Left colon (tissue), 2 donors: ENCODE measurements at regions not wholly inside any gene's neighbourhood (a gene's known extent, or its start where the extent isn't known, plus 50 kb on each side); places are given as distances from the start of the nearest gene placed in this dataset.
"Not testable (repeated sequence)": the region's sequence is repeated elsewhere in the genome, so short reads cannot be mapped to it uniquely, and the experiment has no call there.

Experiments used
- ATAC-seq: fragments of 200-7000 bp; cut with Tn5 transposase; one replicate; pipeline ENCODE4 v1.9.1; 2020; ENCODE audit warnings: mild to moderate bottlenecking, moderate library complexity
- DNase-seq, 2 donors: peaks; one replicate each; pipeline ENCODE4 v3.0.0-alpha.2; 2020
- intact Hi-C, 2 donors: fragments of 100-400 bp; cut with DNase I in 1 of 2; cut with micrococcal nuclease in 1 of 2; formaldehyde crosslinking; loops; one replicate each; pipeline versions ENCODE4 v1.11.2 to v1.14.0; 2022; cut with DNase I, micrococcal nuclease
- donor health status: DM: no; HTN: no; CAD: no.
- donor health status: DM: yes; HTN: yes; CAD: no.

- DNase-seq (no peak), ATAC-seq (no peak)
- intact Hi-C loops, result no loop called here
Observed at GRCh38 chr6:19391926-19392325, 445.2 kb upstream of the ID4 start.

- intact Hi-C loops, result no loop called here
- DNase-seq, result no peak
- no peak for ATAC-seq
Observed at GRCh38 chr6:19394051-19394450, 443.1 kb upstream of the ID4 start.

- intact Hi-C loops, result no loop called here
- no peak for ATAC-seq
Observed at GRCh38 chr6:19394687-19395086, 442.5 kb upstream of the ID4 start.

GRCh38 chr6:19395316-19395715 is 441.9 kb upstream of the ID4 start:
- intact Hi-C loops, result no loop called here
- ATAC-seq (no peak), DNase-seq (no peak)

More at GRCh38 chr6:19394687-19395086, 442.5 kb upstream of the ID4 start:
- no peak for DNase-seq

GRCh38 chr6:19399406-19399805 is 437.8 kb upstream of the ID4 start:
- DNase-seq (peak in 1 of 2 donors; percentile 14), ATAC-seq (no peak)
- intact Hi-C loops, result no loop called here

- ATAC-seq, DNase-seq, intact Hi-C loops: not testable (repeated sequence)
Observed at GRCh38 chr6:19404884-19405283, 432.3 kb upstream of the ID4 start.

- intact Hi-C loops, result no loop called here
- ATAC-seq (no peak), DNase-seq (no peak)
Observed at GRCh38 chr6:19408331-19408730, 428.8 kb upstream of the ID4 start.

GRCh38 chr6:19410481-19410880 is 426.7 kb upstream of the ID4 start:
- ATAC-seq, result no peak
- no peak for DNase-seq
- intact Hi-C loops, result no loop called here

GRCh38 chr6:19413323-19413722 is 423.8 kb upstream of the ID4 start:
- intact Hi-C loops, result no loop called here
- no peak for DNase-seq
- no peak for ATAC-seq

- ATAC-seq, result no peak
Observed at GRCh38 chr6:19415605-19416326, 421.4 kb upstream of the ID4 start.

GRCh38 chr6:19416811-19417210 is 420.4 kb upstream of the ID4 start:
- ATAC-seq, result no peak
- intact Hi-C loops, result no loop called here

More at GRCh38 chr6:19415605-19416326, 421.4 kb upstream of the ID4 start:
- intact Hi-C loops, result no loop called here
- no peak for DNase-seq

GRCh38 chr6:19417713-19418112 is 419.5 kb upstream of the ID4 start:
- DNase-seq, result no peak
- ATAC-seq, result no peak
- intact Hi-C loops, result no loop called here

More at GRCh38 chr6:19416811-19417210, 420.4 kb upstream of the ID4 start:
- no peak for DNase-seq

- intact Hi-C loops, result no loop called here
- ATAC-seq (no peak), DNase-seq (no peak)
Observed at GRCh38 chr6:19424853-19425252, 412.3 kb upstream of the ID4 start.

GRCh38 chr6:19427548-19427947 is 409.6 kb upstream of the ID4 start:
- ATAC-seq (no peak), DNase-seq (no peak)
- intact Hi-C loops, result no loop called here

GRCh38 chr6:19432966-19433498 is 404.1 kb upstream of the ID4 start:
- ATAC-seq (no peak), DNase-seq (no peak)
- intact Hi-C loops, result no loop called here

- ATAC-seq (no peak), DNase-seq (no peak)
- intact Hi-C loops, result no loop called here
Observed at GRCh38 chr6:19434065-19434464, 403.1 kb upstream of the ID4 start.

- intact Hi-C loops, result no loop called here
- DNase-seq (no peak), ATAC-seq (no peak)
Observed at GRCh38 chr6:19435755-19436154, 401.4 kb upstream of the ID4 start.

GRCh38 chr6:19438566-19439353 is 398.4 kb upstream of the ID4 start:
- ATAC-seq, result no peak

GRCh38 chr6:19440531-19440930 is 396.6 kb upstream of the ID4 start:
- intact Hi-C loops, result no loop called here
- DNase-seq (no peak), ATAC-seq (no peak)

More at GRCh38 chr6:19438566-19439353, 398.4 kb upstream of the ID4 start:
- DNase-seq, result no peak
- intact Hi-C loops, result no loop called here

GRCh38 chr6:19443411-19443810 is 393.8 kb upstream of the ID4 start:
- intact Hi-C loops, result no loop called here
- ATAC-seq (no peak), DNase-seq (no peak)
